Choroid plexus epithelial cell (primary cell): ENCODE measurements at regions not wholly inside any gene's neighbourhood (a gene's known extent, or its start where the extent isn't known, plus 50 kb on each side); places are given as distances from the start of the nearest gene placed in this dataset.
A peak's percentile ranks its signal among the peaks of the same experiment; 100 is the strongest.

ENCODE experiments used
- DNase-seq: peaks from one replicate; pipeline ENCODE4 v3.0.0-alpha.2; 2010; ENCODE audit warnings: low read depth
- H3K4me3 ChIP-seq: 2 replicates; pipeline ENCODE4 v1.5.1; 2011; ENCODE audit warnings: low read depth, mild to moderate bottlenecking, control low read depth, low read length, moderate library complexity
- TF ChIP-seq, protein P1 (sequence below): conservative IDR thresholded peaks from 2 replicates; pipeline ENCODE4 v1.5.1; 2011; ENCODE audit warnings: low read depth, mild to moderate bottlenecking, control low read depth, inconsistent platforms, low read length, moderate library complexity

DNA sequence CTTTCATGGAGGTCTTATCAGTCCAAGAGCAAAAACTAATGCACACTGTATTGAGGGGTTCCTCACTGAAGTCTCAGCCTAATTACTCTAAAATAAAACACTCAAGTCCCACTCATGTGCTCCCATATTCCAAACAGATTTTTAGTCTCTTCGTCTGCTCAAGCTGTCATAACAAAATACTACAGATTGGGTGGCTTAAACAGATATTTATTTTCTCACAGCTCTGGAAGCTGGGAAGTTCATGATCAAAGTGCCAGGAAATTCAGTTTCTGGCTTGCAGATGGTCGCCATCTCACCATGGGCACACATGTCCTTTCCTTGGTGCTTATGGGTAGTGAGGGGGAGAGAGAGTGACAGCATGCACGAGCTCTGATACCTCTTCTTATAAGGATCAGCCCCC lies 147.5 kb downstream of the ANXA2 start:
- no peak for DNase-seq

DNA sequence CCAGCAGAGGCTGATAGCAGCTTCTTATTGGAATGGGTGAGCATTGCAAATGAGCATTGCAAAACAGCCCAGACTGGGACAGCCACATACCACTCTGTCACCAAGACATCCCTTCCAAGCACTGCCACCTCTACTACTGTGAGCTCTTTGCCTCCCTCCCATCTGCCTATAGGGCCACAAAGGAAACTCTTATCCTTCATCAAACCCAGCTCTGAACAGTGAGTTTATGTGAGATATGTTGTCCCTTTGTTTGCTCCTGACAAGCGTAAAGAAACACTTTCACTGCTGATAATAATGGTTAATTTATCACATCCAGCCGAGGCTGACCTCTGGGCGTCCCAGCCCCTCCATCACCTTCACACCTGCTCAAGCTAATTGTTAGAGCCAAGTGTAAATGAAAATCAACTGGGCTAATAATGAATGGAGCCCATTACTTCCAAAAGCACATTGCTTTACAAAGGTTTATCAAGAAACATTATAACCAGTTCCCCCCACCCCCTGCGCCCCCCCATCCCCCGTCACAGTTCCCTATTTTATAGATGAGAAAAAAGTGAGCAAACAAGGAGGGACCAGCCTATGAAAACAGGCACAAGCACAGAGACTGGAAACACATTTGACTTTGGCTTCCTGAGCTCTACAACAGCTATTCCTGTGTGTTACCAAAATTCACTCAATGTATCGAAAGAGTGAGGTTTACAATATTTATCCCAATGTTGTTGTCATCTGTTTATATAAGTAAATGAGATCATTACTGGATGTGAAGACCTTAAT lies 146.3 kb downstream of the ANXA2 start:
- H3K4me3 ChIP-seq = no peak overlapping the region
- no peak for DNase-seq

More for the DNA sequence above, 147.5 kb downstream of the ANXA2 start:
- TF ChIP-seq, protein P1, sequence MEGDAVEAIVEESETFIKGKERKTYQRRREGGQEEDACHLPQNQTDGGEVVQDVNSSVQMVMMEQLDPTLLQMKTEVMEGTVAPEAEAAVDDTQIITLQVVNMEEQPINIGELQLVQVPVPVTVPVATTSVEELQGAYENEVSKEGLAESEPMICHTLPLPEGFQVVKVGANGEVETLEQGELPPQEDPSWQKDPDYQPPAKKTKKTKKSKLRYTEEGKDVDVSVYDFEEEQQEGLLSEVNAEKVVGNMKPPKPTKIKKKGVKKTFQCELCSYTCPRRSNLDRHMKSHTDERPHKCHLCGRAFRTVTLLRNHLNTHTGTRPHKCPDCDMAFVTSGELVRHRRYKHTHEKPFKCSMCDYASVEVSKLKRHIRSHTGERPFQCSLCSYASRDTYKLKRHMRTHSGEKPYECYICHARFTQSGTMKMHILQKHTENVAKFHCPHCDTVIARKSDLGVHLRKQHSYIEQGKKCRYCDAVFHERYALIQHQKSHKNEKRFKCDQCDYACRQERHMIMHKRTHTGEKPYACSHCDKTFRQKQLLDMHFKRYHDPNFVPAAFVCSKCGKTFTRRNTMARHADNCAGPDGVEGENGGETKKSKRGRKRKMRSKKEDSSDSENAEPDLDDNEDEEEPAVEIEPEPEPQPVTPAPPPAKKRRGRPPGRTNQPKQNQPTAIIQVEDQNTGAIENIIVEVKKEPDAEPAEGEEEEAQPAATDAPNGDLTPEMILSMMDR = no peak
- no peak overlapping the region for H3K4me3 ChIP-seq

DNA sequence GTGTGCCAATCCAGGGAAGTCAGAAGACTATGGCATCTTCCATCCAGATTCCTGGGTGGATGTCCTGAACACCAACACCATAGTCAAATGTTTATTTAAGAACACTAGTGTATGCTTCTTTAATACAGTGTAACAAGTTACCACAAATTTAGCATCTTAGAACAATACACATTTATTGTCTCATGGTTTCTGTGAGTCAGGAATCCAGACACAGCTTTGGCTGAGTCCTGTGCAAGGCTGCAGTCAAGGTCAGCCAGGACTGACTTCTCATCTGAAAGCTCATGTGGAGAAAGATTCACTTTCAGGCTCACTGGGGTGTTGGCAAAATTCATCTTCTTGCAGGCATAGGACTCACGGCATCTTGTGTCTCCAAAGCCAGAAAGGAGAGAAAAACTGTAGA lies 143.4 kb downstream of the ANXA2 start:
- no peak overlapping the region for H3K4me3 ChIP-seq
- no peak for DNase-seq
- TF ChIP-seq, protein P1 = no peak

More for the DNA sequence above, 146.3 kb downstream of the ANXA2 start:
- TF ChIP-seq, protein P1 = no peak

DNA sequence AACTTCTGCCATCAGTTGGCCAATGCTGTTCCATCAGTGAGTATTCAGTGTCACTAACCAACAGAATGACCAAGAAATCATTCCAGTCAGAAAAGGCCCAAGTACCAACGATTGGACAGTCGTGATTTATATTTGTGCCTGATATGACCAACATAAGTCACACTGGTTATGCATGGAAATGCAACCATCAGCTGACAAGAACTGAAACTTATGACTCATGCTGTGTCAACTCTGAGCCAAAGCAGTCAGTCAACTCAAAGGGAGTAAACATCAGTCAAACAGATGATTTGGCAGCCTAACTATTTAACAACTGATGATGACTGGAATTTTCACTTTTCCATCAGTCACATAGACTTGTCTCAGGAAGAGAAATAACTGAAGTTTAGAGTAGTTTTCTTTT lies 142.4 kb downstream of the ANXA2 start:
- no peak overlapping the region for H3K4me3 ChIP-seq
- DNase-seq = peak; percentile 18
- TF ChIP-seq, protein P1 = no peak

DNA sequence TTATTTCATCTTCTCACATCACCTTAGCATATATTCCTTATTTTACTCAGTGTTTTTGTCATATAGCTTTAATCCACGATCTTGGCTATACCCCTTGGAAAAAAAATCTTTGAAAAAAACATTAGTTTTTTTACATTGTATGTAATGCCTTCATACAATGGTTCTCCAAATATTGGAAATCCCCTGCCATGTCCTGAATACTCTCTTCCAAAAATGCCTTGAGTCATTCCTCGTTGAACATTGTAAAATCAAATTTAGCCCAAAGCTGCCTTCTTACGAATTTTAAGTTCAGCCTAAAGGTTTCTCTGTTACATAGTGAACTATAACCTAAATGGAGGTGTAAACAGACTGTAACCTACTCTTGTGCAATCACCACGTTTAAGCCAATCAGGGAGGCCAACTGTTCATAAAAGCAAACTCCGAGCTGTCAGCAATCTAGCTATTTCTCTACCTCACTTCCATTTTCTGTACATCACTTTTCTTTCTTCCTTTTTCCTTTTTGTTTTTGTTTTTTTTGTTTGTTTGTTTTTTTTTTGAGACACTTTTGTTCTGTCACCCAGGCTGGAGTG lies 140.1 kb downstream of the ANXA2 start:
- DNase-seq = no peak
- H3K4me3 ChIP-seq = no peak overlapping the region
- TF ChIP-seq, protein P1 = no peak

DNA sequence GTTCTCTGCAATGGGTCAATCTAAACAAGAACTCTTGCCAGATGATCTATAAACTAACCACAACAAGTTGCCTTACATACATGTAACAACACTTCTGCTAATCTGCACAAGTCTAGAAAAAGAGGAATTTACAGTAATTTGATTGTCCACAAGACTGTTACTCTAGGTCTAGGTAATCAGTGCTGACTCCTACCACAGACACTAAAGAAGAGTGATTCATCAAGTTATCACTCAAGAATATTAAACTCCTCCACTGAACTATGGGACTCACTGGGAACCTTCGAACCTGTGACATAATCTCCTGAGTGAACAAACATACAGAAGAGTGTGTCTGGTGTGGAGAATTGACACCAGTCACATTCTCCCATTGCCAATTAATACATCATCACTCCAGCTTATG lies 138.3 kb downstream of the ANXA2 start:
- TF ChIP-seq, protein P1 = no peak
- no peak for DNase-seq

DNA sequence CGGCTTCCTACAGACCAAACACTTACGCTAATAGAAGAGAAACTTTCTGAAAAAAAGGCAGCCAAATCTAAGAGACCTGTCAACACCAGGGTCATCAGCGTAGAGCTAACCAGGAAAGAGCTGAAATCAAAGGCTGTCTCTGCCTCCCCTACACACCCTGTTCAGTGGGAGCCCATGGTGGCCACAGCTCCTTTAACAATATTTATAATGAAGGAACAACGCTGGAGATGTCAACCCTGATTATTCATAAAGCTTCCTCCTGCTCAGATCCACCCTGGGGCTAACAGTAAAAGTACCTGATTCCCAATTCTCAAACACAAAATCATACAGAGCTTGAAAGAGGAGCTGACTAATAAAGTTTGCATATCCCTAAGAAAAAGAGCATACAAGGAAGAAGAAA lies 133.7 kb downstream of the ANXA2 start:
- no peak for DNase-seq
- TF ChIP-seq, protein P1 = no peak
- H3K4me3 ChIP-seq = no peak overlapping the region

More for the DNA sequence above, 138.3 kb downstream of the ANXA2 start:
- H3K4me3 ChIP-seq = no peak overlapping the region
